OCI-LY3 (cell line): ENCODE measurements at regions not wholly inside any gene's neighbourhood (a gene's known extent, or its start where the extent isn't known, plus 50 kb on each side); places are given as distances from the start of the nearest gene placed in this dataset.

Source experiments
- H2AFZ ChIP-seq: fragments of 200-600, 300-600 bp; shearing (Covaris generic); 2 replicates; pipeline ENCODE4 v1.6.0; 2014; ENCODE audit warnings: antibody characterized with exemption, low read depth, low read length
- H3K27ac ChIP-seq: fragments of 200-600, 300-600 bp; sonication (generic); 2 replicates; pipeline ENCODE4 v1.5.1; 2014; ENCODE audit warnings: mild to moderate bottlenecking, low read length, moderate library complexity, mixed read lengths
- H3K27me3 ChIP-seq: fragments of 200-600, 300-600 bp; sonication (generic); 2 replicates; pipeline ENCODE4 v1.6.1; 2014; ENCODE audit warnings: low read depth, low read length, mixed read lengths
- H3K36me3 ChIP-seq: fragments of 200-600, 300-600 bp; sonication (generic); replicated peaks from 2 replicates; pipeline ENCODE3; 2014; ENCODE audit warnings: low read depth, low read length, mixed read lengths
- H3K4me1 ChIP-seq: fragments of 300-600, 200-600 bp; sonication (generic); 2 replicates; pipeline ENCODE4 v1.6.1; 2014; ENCODE audit warnings: low read length, mixed read lengths
- H3K4me2 ChIP-seq: fragments of 200-600, 300-600 bp; sonication (generic); 2 replicates; pipeline ENCODE4 v1.6.1; 2014; ENCODE audit warnings: low read length, mixed read lengths
- H3K4me3 ChIP-seq: fragments of 300-600, 200-600 bp; sonication (generic); 2 replicates; pipeline ENCODE4 v1.5.1; 2014; ENCODE audit warnings: antibody characterized with exemption, mild to moderate bottlenecking, low read length, moderate library complexity
- H3K79me2 ChIP-seq: fragments of 300-600, 200-600 bp; shearing (Covaris generic); 2 replicates; pipeline ENCODE4 v1.6.1; 2014; ENCODE audit warnings: mild to moderate bottlenecking, low read length, mixed read lengths
- H3K9ac ChIP-seq: fragments of 300-600, 200-600 bp; shearing (Covaris generic); 2 replicates; pipeline ENCODE4 v1.6.0; 2014; ENCODE audit warnings: mild to moderate bottlenecking, low read length, moderate library complexity
- H3K9me3 ChIP-seq: fragments of 200-600, 300-600 bp; shearing (Covaris generic); 2 replicates; pipeline ENCODE4 v1.6.1; 2014; ENCODE audit warnings: low read length, mixed read lengths; ENCODE audit not compliant: insufficient read depth
- H4K20me1 ChIP-seq: fragments of 200-600, 300-600 bp; sonication (generic); 2 replicates; pipeline ENCODE4 v1.6.1; 2016; ENCODE audit warnings: low read length, mixed read lengths; ENCODE audit not compliant: insufficient read depth
- CTCF ChIP-seq: fragments of 200-600, 300-600 bp; sonication (generic); IDR thresholded peaks from 2 replicates; pipeline ENCODE4 v1.5.1; 2014; ENCODE audit warnings: antibody characterized with exemption, low read length, low read depth
- EZH2phosphoT487 ChIP-seq: fragments of 200-600 bp; shearing (Covaris generic); IDR thresholded peaks from 2 replicates; pipeline ENCODE4 v1.6.1; 2018; ENCODE audit warnings: antibody characterized with exemption, mixed run types, low read depth

- Histone ChIP-seq H3K4me1 (no peaks in the 10 kb centered on the region), H3K27ac (no peak overlapping the region), H2AFZ (no peak overlapping the region), H3K4me3 (no peak overlapping the region), H3K27me3 (no peaks in the 10 kb centered on the region), H3K4me2 (no peak overlapping the region), H3K9ac (no peak overlapping the region), H3K79me2 (no peaks in the 10 kb centered on the region), H3K9me3 (no peaks in the 10 kb centered on the region), H4K20me1 (no peaks in the 10 kb centered on the region), H3K36me3 (no peaks in the 10 kb centered on the region)
- TF ChIP-seq CTCF (no peak), EZH2phosphoT487 (no peak)
Measured at GRCh38 chr10:1841759-1842158, 104.4 kb upstream of the ADARB2 start.

GRCh38 chr10:1829712-1830111 is 92.4 kb upstream of the ADARB2 start:
- no peaks in the 10 kb centered on the region for H3K27me3 ChIP-seq
- no peaks in the 10 kb centered on the region for H4K20me1 ChIP-seq
- no peaks in the 10 kb centered on the region for H3K9me3 ChIP-seq
- no peaks in the 10 kb centered on the region for H3K79me2 ChIP-seq
- H3K27ac ChIP-seq = no peak overlapping the region
- TF ChIP-seq CTCF (no peak), EZH2phosphoT487 (no peak)
- H3K4me1 ChIP-seq = no peaks in the 10 kb centered on the region
- H3K4me2 ChIP-seq = no peak overlapping the region
- H3K4me3 ChIP-seq = no peak overlapping the region
- H3K9ac ChIP-seq = no peak overlapping the region
- no peak overlapping the region for H2AFZ ChIP-seq
- H3K36me3 ChIP-seq = no peaks in the 10 kb centered on the region

GRCh38 chr10:1824928-1825327 is 87.6 kb upstream of the ADARB2 start:
- no peaks in the 10 kb centered on the region for H4K20me1 ChIP-seq
- H3K4me1 ChIP-seq = no peaks in the 10 kb centered on the region
- H3K27me3 ChIP-seq = no peaks in the 10 kb centered on the region
- H3K4me2 ChIP-seq = no peak overlapping the region
- no peak overlapping the region for H3K27ac ChIP-seq
- H3K79me2 ChIP-seq = no peaks in the 10 kb centered on the region
- H3K9me3 ChIP-seq = no peaks in the 10 kb centered on the region
- no peaks in the 10 kb centered on the region for H3K36me3 ChIP-seq
- TF ChIP-seq CTCF (no peak), EZH2phosphoT487 (no peak)
- no peak overlapping the region for H3K4me3 ChIP-seq
- no peak overlapping the region for H2AFZ ChIP-seq
- H3K9ac ChIP-seq = no peak overlapping the region

GRCh38 chr10:1814556-1814955 is 77.2 kb upstream of the ADARB2 start:
- no peak overlapping the region for H3K4me3 ChIP-seq
- no peaks in the 10 kb centered on the region for H3K36me3 ChIP-seq
- H3K4me2 ChIP-seq = no peak overlapping the region
- H3K27me3 ChIP-seq = no peaks in the 10 kb centered on the region
- no peak for TF ChIP-seq CTCF
- no peak for TF ChIP-seq EZH2phosphoT487
- H3K9ac ChIP-seq = no peak overlapping the region
- H2AFZ ChIP-seq = no peak overlapping the region
- H3K4me1 ChIP-seq = no peaks in the 10 kb centered on the region
- H4K20me1 ChIP-seq = no peaks in the 10 kb centered on the region
- no peaks in the 10 kb centered on the region for H3K9me3 ChIP-seq
- no peaks in the 10 kb centered on the region for H3K79me2 ChIP-seq
- no peak overlapping the region for H3K27ac ChIP-seq
